Activated CD4-positive, alpha-beta memory T cell treated with anti-CD3 and anti-CD28 coated beads for 36 hours (primary cell): ENCODE measurements at regions not wholly inside any gene's neighbourhood (a gene's known extent, or its start where the extent isn't known, plus 50 kb on each side); places are given as distances from the start of the nearest gene placed in this dataset.
"Not testable (repeated sequence)": the region's sequence is repeated elsewhere in the genome, so short reads cannot be mapped to it uniquely, and the experiment has no call there.

Source experiments
- CTCF ChIA-PET: fragments of 350-600 bp; sonication (Branson Sonifier 250); formaldehyde crosslinking; loops from one replicate; lab custom pipeline; 2021; ENCODE audit warnings: antibody characterized with exemption, inconsistent platforms; lab: Charles Lee
- POLR2A ChIA-PET: fragments of 350-600 bp; sonication (Branson Sonifier 250); formaldehyde crosslinking; loops from one replicate; lab custom pipeline; 2021; ENCODE audit warnings: antibody characterized with exemption; lab: Charles Lee
- DNase-seq: peaks from one replicate; pipeline ENCODE4 v3.0.0-alpha.2; 2020
- H3K27ac Mint-ChIP-seq: one replicate; pipeline ENCODE4 v1.8.0; 2021; ENCODE audit warnings: mixed read lengths
- H3K27me3 Mint-ChIP-seq: one replicate; pipeline ENCODE4 v1.8.0; 2021; ENCODE audit warnings: mixed read lengths
- H3K36me3 Mint-ChIP-seq: one replicate; pipeline ENCODE4 v1.8.0; 2021; ENCODE audit warnings: mixed read lengths
- H3K4me1 Mint-ChIP-seq: one replicate; pipeline ENCODE4 v1.8.0; 2021; ENCODE audit warnings: low read depth, mixed read lengths
- H3K4me3 Mint-ChIP-seq: one replicate; pipeline ENCODE4 v1.8.0; 2021; ENCODE audit warnings: mild to moderate bottlenecking, mixed read lengths
- H3K9me3 Mint-ChIP-seq: one replicate; pipeline ENCODE4 v1.8.0; 2021; ENCODE audit warnings: mixed read lengths
- intact Hi-C: fragments of 100-400 bp; cut with micrococcal nuclease; formaldehyde crosslinking; loops from one replicate; pipeline ENCODE4 v1.15.1; 2023

DNA sequence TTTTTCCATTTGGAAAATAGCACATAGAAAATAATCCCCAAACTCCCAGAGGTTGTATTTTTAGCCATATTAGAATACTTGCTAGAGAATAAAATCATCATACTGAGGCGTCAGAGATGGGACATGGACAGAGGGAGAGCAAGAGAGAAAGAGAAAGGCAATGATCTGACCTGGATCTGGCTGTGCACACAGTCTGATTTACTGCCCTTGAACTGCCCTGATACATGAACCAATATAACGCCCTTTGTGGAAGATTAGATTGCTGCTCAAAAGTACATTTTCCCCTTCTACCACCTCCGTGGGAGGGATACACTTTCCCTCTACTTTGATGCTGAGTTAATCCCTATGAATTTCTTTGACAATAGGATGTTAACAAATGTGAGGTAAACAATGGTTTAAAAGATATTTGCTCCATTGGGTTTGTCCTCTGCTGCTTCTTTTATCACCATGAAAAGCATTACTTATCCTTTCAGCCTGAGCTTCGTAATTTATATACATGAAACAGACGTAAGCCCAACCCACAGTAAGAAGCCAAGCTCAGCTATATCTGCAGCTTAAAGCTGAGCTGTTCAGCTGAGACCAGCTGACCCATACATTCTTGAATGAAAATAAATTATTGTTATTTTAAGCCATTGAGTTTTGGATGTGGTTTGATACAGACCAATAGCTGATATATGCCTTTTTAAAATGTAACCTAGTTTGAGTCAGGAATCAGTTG is 1664.6 kb upstream of the CELF4 start:
- Mint-ChIP-seq H3K9me3 (peaks cover 17% of the 10 kb centered on the region), H3K4me3 (no peak overlapping the region), H3K4me1 (no peaks in the 10 kb centered on the region), H3K36me3 (no peaks in the 10 kb centered on the region), H3K27me3 (no peaks in the 10 kb centered on the region), H3K27ac (no peak overlapping the region)
- ChIA-PET CTCF (no interaction called here), POLR2A (no interaction called here)
- intact Hi-C loops = no loop called here
- no peak for DNase-seq

DNA sequence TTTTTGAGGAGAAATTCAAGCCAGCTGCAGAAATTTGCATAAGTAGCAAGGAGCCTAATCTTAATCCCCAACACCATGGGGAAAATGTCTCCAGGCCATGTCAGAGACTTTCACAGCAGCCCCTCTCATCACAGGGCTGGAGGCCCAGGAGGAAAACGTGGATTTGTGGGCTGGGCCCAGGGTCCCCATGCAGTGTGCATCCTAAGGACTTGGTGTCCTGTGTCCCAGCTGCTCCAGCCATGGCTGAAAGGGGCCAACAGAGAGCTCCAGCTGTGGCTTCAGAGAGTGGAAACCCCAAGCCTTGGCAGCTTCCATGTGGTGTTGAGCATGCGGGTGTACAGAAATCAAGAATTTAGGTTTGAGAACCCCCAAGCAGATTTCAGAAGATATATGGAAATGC is 1662.2 kb upstream of the CELF4 start:
- H3K36me3 Mint-ChIP-seq, H3K27ac Mint-ChIP-seq, POLR2A ChIA-PET, H3K4me1 Mint-ChIP-seq, CTCF ChIA-PET, intact Hi-C loops, H3K27me3 Mint-ChIP-seq, H3K4me3 Mint-ChIP-seq, DNase-seq: not testable (repeated sequence)
- peaks cover 12% of the 10 kb centered on the region for H3K9me3 Mint-ChIP-seq

- H3K9me3 Mint-ChIP-seq = peaks cover 10% of the 10 kb centered on the region
- ChIA-PET CTCF (no interaction called here), POLR2A (no interaction called here)
- DNase-seq = no peak
- no peak overlapping the region for H3K4me3 Mint-ChIP-seq
- intact Hi-C loops = no loop called here
- H3K36me3 Mint-ChIP-seq = no peaks in the 10 kb centered on the region
- H3K27me3 Mint-ChIP-seq = no peaks in the 10 kb centered on the region
- H3K27ac Mint-ChIP-seq = no peak overlapping the region
- H3K4me1 Mint-ChIP-seq = no peaks in the 10 kb centered on the region
Measured at GRCh38 chr18:39225373-39225772, 1659.8 kb upstream of the CELF4 start.

DNA sequence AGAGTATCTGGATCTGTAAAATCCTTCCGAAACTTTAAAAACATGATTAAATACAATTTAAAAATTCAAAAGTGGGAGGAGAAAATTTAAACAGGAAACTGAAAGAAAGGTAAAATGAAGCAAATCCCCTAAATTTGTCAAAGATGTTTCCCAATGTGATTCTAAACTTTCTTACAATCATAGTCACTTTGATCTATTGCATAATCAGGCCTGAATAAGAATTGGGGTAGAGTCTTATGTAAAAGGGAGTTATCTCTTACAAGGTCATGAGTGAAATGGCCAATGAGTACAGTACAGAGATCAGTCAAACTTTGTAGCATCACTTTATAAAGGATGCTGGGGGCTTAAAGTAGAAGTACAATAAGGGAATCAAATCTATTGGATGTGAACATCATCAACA is 1657.7 kb upstream of the CELF4 start:
- DNase-seq = no peak
- POLR2A ChIA-PET = no interaction called here
- Mint-ChIP-seq H3K27me3 (no peaks in the 10 kb centered on the region), H3K9me3 (peaks cover 8% of the 10 kb centered on the region), H3K4me3 (no peak overlapping the region), H3K36me3 (no peaks in the 10 kb centered on the region), H3K4me1 (no peaks in the 10 kb centered on the region), H3K27ac (no peak overlapping the region)
- intact Hi-C loops = no loop called here
- CTCF ChIA-PET = no interaction called here

GRCh38 chr18:39215920-39216319 is 1650.3 kb upstream of the CELF4 start:
- no peak overlapping the region for H3K27ac Mint-ChIP-seq
- H3K4me1 Mint-ChIP-seq = no peaks in the 10 kb centered on the region
- ChIA-PET CTCF (no interaction called here), POLR2A (no interaction called here)
- H3K9me3 Mint-ChIP-seq = peaks cover 12% of the 10 kb centered on the region
- intact Hi-C loops = no loop called here
- no peaks in the 10 kb centered on the region for H3K27me3 Mint-ChIP-seq
- no peak for DNase-seq
- no peak overlapping the region for H3K4me3 Mint-ChIP-seq
- H3K36me3 Mint-ChIP-seq = no peaks in the 10 kb centered on the region

DNA sequence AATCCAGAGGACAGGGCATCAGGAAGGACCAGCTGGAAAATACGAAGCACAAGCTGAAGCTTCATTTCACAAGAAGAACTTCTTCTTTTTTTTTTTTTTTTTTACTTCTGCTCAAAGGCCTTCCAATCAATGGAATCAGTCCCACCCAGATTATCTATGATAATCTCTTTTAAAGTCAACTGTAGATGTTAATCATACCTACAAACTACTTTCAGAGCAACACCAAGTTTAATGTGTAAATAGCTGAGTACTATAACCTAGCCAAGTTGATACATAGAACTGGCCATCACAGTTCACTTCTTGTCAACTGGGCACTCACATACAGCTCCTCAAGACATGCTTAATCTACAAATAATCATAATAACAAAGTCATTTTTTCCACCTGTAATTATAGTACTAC is 1645.9 kb upstream of the CELF4 start:
- intact Hi-C loops = no loop called here
- no peaks in the 10 kb centered on the region for H3K27me3 Mint-ChIP-seq
- no peak overlapping the region for H3K27ac Mint-ChIP-seq
- DNase-seq = no peak
- CTCF ChIA-PET = no interaction called here
- POLR2A ChIA-PET = no interaction called here
- no peaks in the 10 kb centered on the region for H3K4me1 Mint-ChIP-seq
- H3K9me3 Mint-ChIP-seq = peaks cover 12% of the 10 kb centered on the region
- no peaks in the 10 kb centered on the region for H3K36me3 Mint-ChIP-seq
- no peak overlapping the region for H3K4me3 Mint-ChIP-seq

DNA sequence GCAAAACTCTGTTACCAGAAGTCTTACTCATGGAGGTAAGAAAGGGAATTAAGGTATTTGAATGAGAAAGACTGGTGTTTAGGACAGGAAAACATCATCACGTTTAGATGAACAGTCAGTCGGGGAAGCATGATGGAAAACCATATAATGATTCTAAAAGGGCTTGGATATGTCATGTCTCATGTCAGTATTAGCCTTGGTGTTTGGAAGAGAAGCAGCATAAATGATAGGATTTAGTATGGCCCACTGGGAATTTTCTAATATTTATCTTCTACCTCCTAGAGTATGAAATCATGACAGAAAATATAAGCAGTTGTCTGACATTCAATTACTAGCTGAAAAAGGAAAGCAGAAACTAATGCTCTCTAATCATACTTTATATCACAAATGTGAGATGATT is 1643.6 kb upstream of the CELF4 start:
- Mint-ChIP-seq H3K36me3 (no peaks in the 10 kb centered on the region), H3K9me3 (peaks cover 12% of the 10 kb centered on the region), H3K4me3 (no peak overlapping the region), H3K27me3 (no peaks in the 10 kb centered on the region), H3K4me1 (no peaks in the 10 kb centered on the region), H3K27ac (no peak overlapping the region)
- CTCF ChIA-PET = no interaction called here
- POLR2A ChIA-PET = no interaction called here
- intact Hi-C loops = no loop called here
- no peak for DNase-seq

- ChIA-PET POLR2A (no interaction called here), CTCF (no interaction called here)
- H3K27ac Mint-ChIP-seq = no peak overlapping the region
Measured at GRCh38 chr18:39208729-39209128, 1643.1 kb upstream of the CELF4 start.

GRCh38 chr18:39208190-39208589 is 1642.6 kb upstream of the CELF4 start:
- Mint-ChIP-seq H3K4me1 (no peaks in the 10 kb centered on the region), H3K36me3 (no peaks in the 10 kb centered on the region), H3K9me3 (peaks cover 9% of the 10 kb centered on the region), H3K27me3 (no peaks in the 10 kb centered on the region), H3K4me3 (no peak overlapping the region), H3K27ac (no peak overlapping the region)
- ChIA-PET POLR2A (no interaction called here), CTCF (no interaction called here)
- intact Hi-C loops = no loop called here
- no peak for DNase-seq

More at GRCh38 chr18:39208729-39209128, 1643.1 kb upstream of the CELF4 start:
- Mint-ChIP-seq H3K27me3 (no peaks in the 10 kb centered on the region), H3K36me3 (no peaks in the 10 kb centered on the region), H3K4me1 (no peaks in the 10 kb centered on the region), H3K9me3 (peaks cover 9% of the 10 kb centered on the region), H3K4me3 (no peak overlapping the region)
- intact Hi-C loops = no loop called here
- no peak for DNase-seq

GRCh38 chr18:39206398-39207103 is 1641.0 kb upstream of the CELF4 start:
- DNase-seq, H3K9me3 Mint-ChIP-seq, H3K27me3 Mint-ChIP-seq, intact Hi-C loops, CTCF ChIA-PET, H3K27ac Mint-ChIP-seq, H3K4me3 Mint-ChIP-seq, H3K36me3 Mint-ChIP-seq, POLR2A ChIA-PET, H3K4me1 Mint-ChIP-seq: not testable (repeated sequence)

DNA sequence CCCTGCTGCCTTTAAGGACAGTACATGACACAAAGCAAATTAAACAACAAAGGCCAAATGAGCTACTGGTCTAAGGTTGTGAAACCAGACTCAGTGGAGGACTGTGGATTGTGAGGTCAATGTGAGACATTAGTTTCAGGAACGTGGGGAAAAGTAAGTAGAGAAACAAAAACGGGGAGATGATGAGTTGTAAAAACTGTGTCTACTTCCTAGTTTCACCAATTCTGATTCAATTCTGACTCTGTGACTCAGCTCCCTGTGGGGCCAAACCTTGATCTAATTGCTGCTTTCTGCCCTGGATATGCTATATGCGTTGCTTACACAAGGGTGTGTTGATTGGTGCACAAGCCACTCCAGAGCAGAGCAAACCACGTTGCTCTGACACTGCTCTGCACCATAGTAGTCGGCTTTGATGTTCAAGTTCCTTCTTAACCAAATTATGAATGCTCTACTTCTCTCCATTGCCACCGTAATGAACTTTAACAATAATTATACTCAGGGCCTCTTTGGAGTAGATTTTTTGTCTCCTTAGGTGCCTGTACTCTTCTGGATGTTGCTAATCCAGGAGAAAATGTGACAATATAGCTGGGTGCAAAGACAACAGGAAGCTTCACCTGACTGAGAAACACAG is 1640.1 kb upstream of the CELF4 start:
- H3K4me3 Mint-ChIP-seq = no peak overlapping the region

GRCh38 chr18:39200153-39200552 is 1634.6 kb upstream of the CELF4 start:
- CTCF ChIA-PET = no interaction called here
- Mint-ChIP-seq H3K4me1 (no peaks in the 10 kb centered on the region), H3K9me3 (no peaks in the 10 kb centered on the region), H3K36me3 (no peaks in the 10 kb centered on the region), H3K27ac (no peak overlapping the region), H3K27me3 (no peaks in the 10 kb centered on the region), H3K4me3 (no peak overlapping the region)
- POLR2A ChIA-PET = no interaction called here
- intact Hi-C loops = no loop called here
- DNase-seq = no peak

More for the DNA sequence above, 1640.1 kb upstream of the CELF4 start:
- ChIA-PET POLR2A (no interaction called here), CTCF (no interaction called here)
- no peak for DNase-seq
- Mint-ChIP-seq H3K36me3 (no peaks in the 10 kb centered on the region), H3K27ac (no peak overlapping the region), H3K27me3 (no peaks in the 10 kb centered on the region), H3K9me3 (no peaks in the 10 kb centered on the region), H3K4me1 (no peaks in the 10 kb centered on the region)
- intact Hi-C loops = no loop called here
